GM12891 (cell line): ENCODE measurements at regions not wholly inside any gene's neighbourhood (a gene's known extent, or its start where the extent isn't known, plus 50 kb on each side); places are given as distances from the start of the nearest gene placed in this dataset.

Experiments
- DNase-seq: peaks from one replicate; pipeline ENCODE4 v3.0.0; 2011; ENCODE audit warnings: low spot score; ENCODE audit not compliant: insufficient read length
- FAIRE-seq: peaks from 2 replicates; lab custom pipeline; 2011; peaks lifted over from hg19 to GRCh38; lab: Jason Lieb, UNC
- PAX5 ChIP-seq: IDR thresholded peaks from 2 replicates; pipeline ENCODE4 v1.6.1; 2011; ENCODE audit warnings: low read length, moderate library complexity, mild to moderate bottlenecking; ENCODE audit not compliant: insufficient read depth, severe bottlenecking
- POLR2A ChIP-seq: IDR thresholded peaks from 2 replicates; pipeline ENCODE4 v1.6.1; 2011; ENCODE audit warnings: low read depth, low read length, control low read depth
- POLR2AphosphoS5 ChIP-seq: IDR thresholded peaks from 2 replicates; pipeline ENCODE4 v1.6.1; 2011; ENCODE audit warnings: low read depth, low read length, control low read depth
- POU2F2 ChIP-seq: IDR thresholded peaks from 2 replicates; pipeline ENCODE4 v1.6.1; 2011; ENCODE audit warnings: low read depth, mild to moderate bottlenecking, control low read depth, low read length, moderate library complexity
- SPI1 ChIP-seq: IDR thresholded peaks from 2 replicates; pipeline ENCODE4 v1.6.1; 2011; ENCODE audit warnings: low read depth, low read length, control low read depth
- TAF1 ChIP-seq: IDR thresholded peaks from 2 replicates; pipeline ENCODE4 v1.6.1; 2011; ENCODE audit warnings: low read depth, low read length, control low read depth

DNA sequence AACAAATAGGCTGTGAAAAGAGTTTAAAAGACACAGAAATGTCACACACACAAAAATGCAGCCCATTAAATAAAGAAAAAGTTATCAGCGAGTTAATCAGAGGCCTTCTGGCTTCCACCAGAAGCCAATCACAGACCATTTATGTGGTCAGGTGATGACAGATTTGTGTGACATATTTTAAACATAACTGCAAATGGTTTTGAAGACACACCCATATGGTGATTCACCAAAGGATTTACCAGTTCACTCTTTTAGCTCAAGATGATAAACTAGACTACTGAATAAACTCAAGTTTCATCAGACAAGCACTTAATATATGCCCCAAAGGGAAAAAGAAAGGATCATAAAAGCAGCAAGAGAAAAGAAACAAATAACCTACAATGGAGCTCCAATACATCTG, 181.2 kb downstream of the SPANXN4 start:
- no peak for DNase-seq
- no peak for FAIRE-seq
- no peak for TF ChIP-seq TAF1
- no peak for TF ChIP-seq POU2F2
- no peak for TF ChIP-seq POLR2A
- TF ChIP-seq POLR2AphosphoS5 = no peak
- TF ChIP-seq SPI1 = no peak
- TF ChIP-seq PAX5 = no peak

DNA sequence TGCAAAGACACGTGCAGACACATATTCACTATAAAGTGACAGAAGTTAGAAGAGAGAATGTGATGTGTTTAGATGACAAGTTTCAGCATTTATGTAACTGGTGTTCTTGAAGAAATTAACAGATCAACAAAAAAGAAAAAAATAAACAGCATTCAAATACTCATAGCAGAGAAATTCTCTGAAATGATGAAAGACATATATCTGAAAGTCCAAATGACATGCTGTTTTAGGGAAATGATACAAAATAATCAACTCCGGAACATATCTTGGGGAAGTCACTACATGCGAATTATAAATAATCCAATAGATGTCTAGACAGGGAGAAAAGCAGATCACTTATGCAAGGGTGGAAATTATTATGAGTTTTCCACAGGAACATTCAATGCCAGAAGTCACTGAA, 146.0 kb downstream of the SPANXN4 start:
- no peak for TF ChIP-seq POU2F2
- no peak for TF ChIP-seq SPI1
- TF ChIP-seq TAF1 = no peak
- no peak for TF ChIP-seq POLR2AphosphoS5
- TF ChIP-seq PAX5 = no peak
- TF ChIP-seq POLR2A = no peak
- DNase-seq (no peak), FAIRE-seq (no peak)

DNA sequence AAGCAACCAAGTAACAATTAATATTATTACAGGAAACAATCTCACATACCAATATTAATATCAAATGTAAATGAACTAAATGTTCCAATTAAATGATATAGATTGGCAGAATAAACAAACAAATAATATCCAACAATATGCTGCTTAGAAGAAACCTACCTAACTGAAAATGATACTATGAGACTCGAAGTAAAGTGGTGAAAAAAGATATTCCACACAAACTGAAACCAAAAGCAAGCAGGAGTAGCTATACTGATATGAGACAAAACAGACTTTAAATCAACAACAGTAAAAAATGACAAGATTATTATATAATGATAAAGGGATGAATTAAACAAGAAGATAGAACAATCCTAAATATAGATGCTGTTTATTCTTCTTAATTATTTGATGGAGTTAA, 140.1 kb downstream of the SPANXN4 start:
- no peak for DNase-seq
- peak; percentile 82 for FAIRE-seq
- TF ChIP-seq POLR2A (no peak), SPI1 (no peak), TAF1 (no peak), POU2F2 (no peak), POLR2AphosphoS5 (no peak), PAX5 (no peak)

DNA sequence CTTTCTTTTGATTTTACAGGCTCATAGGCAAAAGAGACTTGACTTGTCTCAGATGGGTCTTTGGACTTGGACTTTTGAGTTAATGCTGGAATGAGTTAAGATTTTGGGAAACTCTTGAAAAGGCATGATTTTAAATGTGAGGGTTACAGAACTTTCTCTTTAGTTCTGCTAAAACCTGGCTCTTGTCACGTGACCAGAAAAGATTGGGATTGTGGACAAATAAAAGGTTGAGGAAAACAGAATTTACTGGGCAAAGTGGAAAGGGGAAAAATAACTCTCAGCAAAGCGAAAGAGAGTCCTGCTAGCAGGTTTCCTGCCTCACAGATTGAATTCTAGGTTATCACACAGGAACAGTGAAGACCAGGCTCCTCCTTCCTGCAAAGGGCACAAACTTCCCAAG, 114.0 kb downstream of the SPANXN4 start:
- TF ChIP-seq SPI1 = no peak
- TF ChIP-seq POLR2A = no peak
- no peak for TF ChIP-seq POU2F2
- TF ChIP-seq PAX5 = no peak
- no peak for TF ChIP-seq TAF1
- TF ChIP-seq POLR2AphosphoS5 = no peak
- FAIRE-seq (no peak), DNase-seq (no peak)

DNA sequence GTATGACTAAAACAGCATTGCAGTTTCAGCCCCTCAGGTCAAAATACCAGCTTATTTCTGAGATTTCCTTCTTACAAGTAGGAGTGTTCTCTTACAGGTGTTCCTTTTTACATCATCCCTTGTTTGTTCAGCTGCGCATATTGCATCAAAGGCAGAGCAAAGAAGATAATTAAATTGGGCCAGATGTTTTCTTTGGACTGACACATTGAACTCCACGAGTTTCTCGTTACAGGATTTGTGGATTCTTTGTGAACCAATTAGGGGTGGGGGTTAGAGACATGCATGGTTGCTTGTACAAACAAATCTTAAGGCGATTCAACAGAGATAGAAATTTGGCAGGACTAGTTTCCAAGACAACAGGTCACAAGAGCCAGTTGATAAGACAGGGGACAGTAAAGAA, 95.7 kb downstream of the SPANXN4 start:
- TF ChIP-seq SPI1 (no peak), POLR2A (no peak), POU2F2 (no peak), POLR2AphosphoS5 (no peak), PAX5 (no peak), TAF1 (no peak)
- DNase-seq (no peak), FAIRE-seq (peak; percentile 28)

DNA sequence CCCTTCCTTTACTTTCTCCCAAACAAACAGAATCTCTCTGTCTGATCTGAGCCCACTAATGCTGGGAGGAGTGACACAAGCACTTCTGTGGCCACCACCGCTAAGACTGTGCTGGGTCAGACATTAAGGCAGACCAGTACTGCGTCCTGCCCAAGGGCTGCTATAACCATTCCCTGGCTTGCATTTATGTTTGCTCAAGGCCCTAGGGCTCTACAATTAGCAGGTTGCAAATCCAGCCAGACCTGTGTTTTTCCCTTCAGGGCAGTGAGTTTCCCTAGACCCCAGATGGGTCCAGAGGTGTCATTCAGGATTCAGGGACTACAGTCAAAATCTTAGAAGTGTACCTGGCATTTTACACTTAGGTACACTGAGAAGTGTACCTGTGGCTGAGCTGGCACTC, 89.7 kb downstream of the SPANXN4 start:
- FAIRE-seq (no peak), DNase-seq (no peak)
- TF ChIP-seq PAX5 = no peak

DNA sequence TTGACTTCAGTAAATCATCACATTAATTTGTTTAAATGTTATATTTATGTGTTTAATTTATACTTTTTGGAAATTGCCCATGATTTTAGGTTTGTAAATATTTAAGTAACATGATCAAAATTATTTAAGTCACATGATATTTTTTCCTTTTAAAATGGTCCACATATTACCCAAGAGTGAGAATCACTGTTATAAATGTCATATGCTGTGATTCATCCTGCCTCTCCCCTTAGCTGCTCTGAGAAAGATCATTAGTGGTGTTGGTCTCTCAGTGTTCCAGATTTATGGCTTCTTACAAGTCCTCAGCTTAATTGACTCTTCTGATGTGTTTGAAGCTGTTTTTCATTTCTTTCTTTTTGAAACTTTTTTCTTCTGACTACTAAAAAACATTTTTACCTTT, 70.1 kb downstream of the SPANXN4 start:
- FAIRE-seq (no peak), DNase-seq (no peak)
- TF ChIP-seq POLR2AphosphoS5 (no peak), SPI1 (no peak), PAX5 (no peak), POLR2A (no peak), TAF1 (no peak), POU2F2 (no peak)

DNA sequence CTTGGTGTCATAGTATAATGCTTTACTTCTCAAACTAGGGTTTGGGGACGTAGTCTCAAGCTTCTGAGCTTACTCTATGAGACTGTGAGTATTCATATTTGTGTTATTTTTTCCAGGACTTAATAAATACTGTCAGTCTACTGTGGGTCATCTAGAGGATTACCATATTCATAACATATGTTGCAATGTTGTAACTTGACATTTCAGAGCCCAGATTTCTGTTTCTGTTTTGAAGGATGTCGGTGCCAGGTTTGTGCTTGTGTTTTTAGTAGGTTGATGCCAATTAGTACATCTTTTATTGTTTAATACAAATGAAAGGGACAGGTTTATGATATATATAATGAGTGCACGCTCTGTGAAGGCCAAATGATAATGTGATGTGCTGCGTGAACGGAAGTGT, 69.6 kb downstream of the SPANXN4 start:
- FAIRE-seq (no peak), DNase-seq (no peak)
- TF ChIP-seq TAF1 (no peak), PAX5 (no peak), POLR2AphosphoS5 (no peak)

DNA sequence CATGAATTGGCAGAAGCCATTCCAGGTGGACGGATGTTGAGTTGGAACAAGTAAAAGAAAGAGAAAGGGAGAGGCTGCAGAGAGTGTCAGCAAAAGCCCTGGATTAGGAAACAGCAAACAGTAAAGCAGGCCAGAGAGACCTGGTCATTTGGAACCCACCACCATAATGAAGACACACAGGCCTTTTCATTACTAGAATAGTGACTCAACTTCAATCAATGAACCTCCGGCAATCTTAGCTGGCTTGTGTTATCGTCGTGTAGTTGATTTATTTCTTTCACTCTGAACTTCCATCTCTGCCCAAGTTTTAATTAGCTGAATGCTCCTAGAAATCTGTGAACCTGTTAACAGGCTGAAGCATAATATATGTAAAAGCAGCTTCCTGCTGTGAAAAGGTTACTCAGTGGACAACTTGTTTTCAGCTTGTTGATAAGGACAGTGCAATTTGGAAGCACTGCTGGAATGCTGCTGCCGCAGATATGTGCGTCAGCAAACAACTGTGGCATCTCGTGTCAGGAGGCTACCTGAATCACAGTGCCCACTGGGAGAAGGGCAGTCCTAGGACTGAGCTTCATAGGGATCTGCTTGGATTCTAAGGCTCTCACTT, 68.8 kb downstream of the SPANXN4 start:
- FAIRE-seq (no peak), DNase-seq (no peak)
- TF ChIP-seq POLR2A = no peak
- TF ChIP-seq TAF1 = no peak
- no peak for TF ChIP-seq POLR2AphosphoS5
- TF ChIP-seq PAX5 = no peak
- no peak for TF ChIP-seq SPI1
- TF ChIP-seq POU2F2 = no peak
